ENCODE measurements at regions not wholly inside any gene's neighbourhood (a gene's known extent, or its start where the extent isn't known, plus 50 kb on each side); places are given as distances from the start of the nearest gene placed in this dataset.

DNA sequence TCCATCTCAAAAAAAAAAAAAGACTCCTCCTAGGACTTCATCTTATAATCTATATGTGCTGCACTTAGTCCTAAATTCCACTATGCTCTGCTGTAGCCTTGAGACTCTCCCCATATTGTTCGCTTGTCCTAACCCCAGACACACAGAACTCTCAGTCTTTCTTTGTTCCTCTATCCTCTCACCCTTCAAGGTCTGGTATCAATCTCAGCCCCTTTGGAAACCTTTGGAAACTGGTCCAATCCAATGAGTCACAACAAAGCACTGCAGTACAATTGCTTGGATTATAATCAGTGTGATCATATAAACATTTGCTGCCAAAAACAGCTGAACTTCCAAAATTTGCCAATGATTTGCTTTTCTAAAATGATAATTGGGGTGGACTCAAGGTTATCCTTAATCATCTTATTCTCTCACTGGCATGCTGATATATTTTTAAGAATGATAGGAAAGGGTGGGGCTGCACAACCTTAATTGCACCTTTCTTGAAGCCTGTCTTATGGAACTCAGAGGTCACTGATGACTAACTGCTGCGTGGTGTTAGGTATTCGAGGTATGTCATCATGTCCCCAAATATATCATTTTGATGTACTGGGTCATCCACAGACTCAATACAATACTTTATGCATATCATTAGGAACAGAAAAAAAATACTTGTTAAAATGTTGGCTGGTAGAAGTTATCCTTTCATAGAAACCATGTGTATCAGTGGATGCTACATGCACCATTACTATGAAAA lies 756.7 kb downstream of the NR2F2 start:
- Histone ChIP-seq H3K4me3 (ENCODE audit: insufficient read depth, low read depth, low read length) (no peak overlapping the region), H2BK120ac (ENCODE audit: low read depth, low read length) (no peak overlapping the region), H3K9ac (ENCODE audit: low read depth, low read length) (no peak overlapping the region), H4K5ac (ENCODE audit: low read depth, low read length) (no peak overlapping the region), H2BK20ac (ENCODE audit: low read depth, low read length) (no peak overlapping the region), H4K8ac (ENCODE audit: low read depth in 2 of 2, low read length in 2 of 2) (no peak overlapping the region), H3K36me3 (ENCODE audit: control insufficient read depth, insufficient read depth, low read length) (no peaks in the 10 kb centered on the region), H3K9me1 (ENCODE audit: insufficient read depth, low read length) (no peaks in the 10 kb centered on the region), H3K4me1 (ENCODE audit: control insufficient read depth, insufficient read depth, low read length) (no peaks in the 10 kb centered on the region), H4K91ac (ENCODE audit: insufficient read depth, low read depth, low read length) (no peak overlapping the region), H3K27me3 (ENCODE audit: control insufficient read depth, insufficient read depth, low read length) (no peaks in the 10 kb centered on the region), H3K79me1 (ENCODE audit: low read depth in 1 of 2, low read length in 2 of 2) (no peaks in the 10 kb centered on the region), H2AK5ac (ENCODE audit: low read depth, low read length) (no peak overlapping the region), H3K4me2 (ENCODE audit: low read depth, low read length) (no peak overlapping the region), H3K56ac (ENCODE audit: extremely low read depth, insufficient read depth, low read length) (no peak overlapping the region), H3K23ac (ENCODE audit: low read depth, low read length) (no peak overlapping the region), H4K20me1 (ENCODE audit: insufficient read depth, low read length) (no peaks in the 10 kb centered on the region), H3K4ac (ENCODE audit: low read depth, low read length) (no peak overlapping the region), H2BK5ac (ENCODE audit: low read depth, low read length, poor library complexity, severe bottlenecking) (no peak overlapping the region), H3K9me3 (ENCODE audit: control insufficient read depth, insufficient read depth, low read length) (peaks cover 17% of the 10 kb centered on the region), H3K18ac (ENCODE audit: low read depth, low read length) (no peak overlapping the region), H2BK15ac (ENCODE audit: low read depth, low read length) (no peak overlapping the region), H2AK9ac (replicated peaks; ENCODE audit: low read depth, low read length, poor library complexity) (no peak overlapping the region), H2AFZ (replicated peaks; ENCODE audit: low read length, poor library complexity) (no peak overlapping the region), H3K14ac (replicated peaks; ENCODE audit: low read depth, low read length) (no peak overlapping the region), H3K27ac (ENCODE audit: insufficient read depth, low read length) (no peak overlapping the region)
- no CpG with 5 or more reads among the region's 3 CpGs for whole genome bisulfite sequencing, 2 experiments (ENCODE audit: extremely low coverage in 2 of 2, insufficient read length in 1 of 2)
- in situ Hi-C loops (cut with MboI; ENCODE audit: low sequenced_read_pairs) = no loop called here
- no TSS peak for BruUV-seq (replicated peaks)
- CTCF ChIA-PET = no interaction called here
- no peak for TF ChIP-seq BHLHE40 (IDR thresholded peaks at IDR 0.05; ENCODE audit: low read depth, low read length)
- no peak for TF ChIP-seq NFE2L2 (IDR thresholded peaks at IDR 0.05; ENCODE audit: low read depth, low read length)
- no peak for TF ChIP-seq RAD21 (IDR thresholded peaks at IDR 0.05; ENCODE audit: low read length)
- TF ChIP-seq FOS (IDR thresholded peaks at IDR 0.05; ENCODE audit: low read depth, low read length) = no peak
- TF ChIP-seq POLR2A (IDR thresholded peaks at IDR 0.05; ENCODE audit: low read depth, low read length) = no peak
- TF ChIP-seq, protein P1, sequence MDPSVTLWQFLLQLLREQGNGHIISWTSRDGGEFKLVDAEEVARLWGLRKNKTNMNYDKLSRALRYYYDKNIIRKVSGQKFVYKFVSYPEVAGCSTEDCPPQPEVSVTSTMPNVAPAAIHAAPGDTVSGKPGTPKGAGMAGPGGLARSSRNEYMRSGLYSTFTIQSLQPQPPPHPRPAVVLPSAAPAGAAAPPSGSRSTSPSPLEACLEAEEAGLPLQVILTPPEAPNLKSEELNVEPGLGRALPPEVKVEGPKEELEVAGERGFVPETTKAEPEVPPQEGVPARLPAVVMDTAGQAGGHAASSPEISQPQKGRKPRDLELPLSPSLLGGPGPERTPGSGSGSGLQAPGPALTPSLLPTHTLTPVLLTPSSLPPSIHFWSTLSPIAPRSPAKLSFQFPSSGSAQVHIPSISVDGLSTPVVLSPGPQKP (IDR thresholded peaks at IDR 0.05; ENCODE audit: borderline replicate concordance, low read depth, low read length) = no peak
- no peak for TF ChIP-seq MAFK (IDR thresholded peaks at IDR 0.05; ENCODE audit: low read depth, low read length)
- TF ChIP-seq SMC3 (IDR thresholded peaks at IDR 0.05; ENCODE audit: low read depth, low read length) = no peak
- no peak for TF ChIP-seq RFX5 (IDR thresholded peaks at IDR 0.05; ENCODE audit: low read depth, low read length)
- intact Hi-C loops (cut with micrococcal nuclease) = no loop called here
- ATAC-seq (ENCODE audit: low read depth) = no peak
- dilution Hi-C loops (cut with HindIII; ENCODE audit: low sequenced_read_pairs, unreplicated experiment) = no loop called here
- POLR2A ChIA-PET (ENCODE audit: unreplicated experiment) = no interaction called here
- DNase-seq = no peak

All from IMR-90 (cell line).